ENCODE measurements at regions not wholly inside any gene's neighbourhood (a gene's known extent, or its start where the extent isn't known, plus 50 kb on each side); places are given as distances from the start of the nearest gene placed in this dataset.
"Not testable (repeated sequence)": the region's sequence is repeated elsewhere in the genome, so short reads cannot be mapped to it uniquely, and the experiment has no call there.

GRCh38 chr16:87150681-87151280 lies 166.4 kb downstream of the C16orf95 start:
- DNase-seq (ENCODE audit: low read depth in 2 of 3, low spot score in 2 of 3) = no peak

GRCh38 chr16:87152221-87152755 lies 164.9 kb downstream of the C16orf95 start:
- no peak for DNase-seq (ENCODE audit: low read depth in 2 of 3, low spot score in 2 of 3)

- no peak for DNase-seq (ENCODE audit: low read depth in 2 of 3, low spot score in 2 of 3)
Observed at GRCh38 chr16:87153326-87153725, 163.9 kb downstream of the C16orf95 start.

GRCh38 chr16:87155315-87155714 lies 161.9 kb downstream of the C16orf95 start:
- not testable (repeated sequence) for DNase-seq (ENCODE audit: low read depth in 2 of 3, low spot score in 2 of 3)

GRCh38 chr16:87156195-87156594 lies 161.0 kb downstream of the C16orf95 start:
- DNase-seq (ENCODE audit: low read depth in 2 of 3, low spot score in 2 of 3) = no peak

GRCh38 chr16:87160234-87160636 lies 157.0 kb downstream of the C16orf95 start:
- DNase-seq (ENCODE audit: low read depth in 2 of 3, low spot score in 2 of 3) = no peak

GRCh38 chr16:87160701-87161337 lies 156.4 kb downstream of the C16orf95 start:
- no peak for DNase-seq (ENCODE audit: low read depth in 2 of 3, low spot score in 2 of 3)

- DNase-seq (ENCODE audit: low read depth in 2 of 3, low spot score in 2 of 3) = not testable (repeated sequence)
Observed at GRCh38 chr16:87161410-87161809, 155.8 kb downstream of the C16orf95 start.

GRCh38 chr16:87161822-87162676 lies 155.1 kb downstream of the C16orf95 start:
- peak in 1 of 3 donors; percentile 29 for DNase-seq (ENCODE audit: low read depth in 2 of 3, low spot score in 2 of 3)

- not testable (repeated sequence) for DNase-seq (ENCODE audit: low read depth in 2 of 3, low spot score in 2 of 3)
Observed at GRCh38 chr16:87162799-87163198, 154.4 kb downstream of the C16orf95 start.

GRCh38 chr16:87163637-87164036 lies 153.6 kb downstream of the C16orf95 start:
- no peak for DNase-seq (ENCODE audit: low read depth in 2 of 3, low spot score in 2 of 3)

GRCh38 chr16:87165151-87165550 lies 152.0 kb downstream of the C16orf95 start:
- DNase-seq (ENCODE audit: low read depth in 2 of 3, low spot score in 2 of 3) = no peak

- no peak for DNase-seq (ENCODE audit: low read depth in 2 of 3, low spot score in 2 of 3)
Observed at GRCh38 chr16:87165885-87166284, 151.3 kb downstream of the C16orf95 start.

GRCh38 chr16:87166321-87166720 lies 150.9 kb downstream of the C16orf95 start:
- no peak for DNase-seq (ENCODE audit: low read depth in 2 of 3, low spot score in 2 of 3)

- no peak for DNase-seq (ENCODE audit: low read depth in 2 of 3, low spot score in 2 of 3)
Observed at GRCh38 chr16:87166934-87167333, 150.3 kb downstream of the C16orf95 start.

GRCh38 chr16:87169509-87169995 lies 147.6 kb downstream of the C16orf95 start:
- DNase-seq (ENCODE audit: low read depth in 2 of 3, low spot score in 2 of 3) = no peak

GRCh38 chr16:87170310-87170709 lies 146.9 kb downstream of the C16orf95 start:
- DNase-seq (ENCODE audit: low read depth in 2 of 3, low spot score in 2 of 3) = no peak

- DNase-seq (ENCODE audit: low read depth in 2 of 3, low spot score in 2 of 3) = no peak
Observed at GRCh38 chr16:87171723-87172122, 145.5 kb downstream of the C16orf95 start.

GRCh38 chr16:87172632-87173031 lies 144.6 kb downstream of the C16orf95 start:
- DNase-seq (ENCODE audit: low read depth in 2 of 3, low spot score in 2 of 3) = no peak

- DNase-seq (ENCODE audit: low read depth in 2 of 3, low spot score in 2 of 3) = no peak
Observed at GRCh38 chr16:87173294-87173893, 143.8 kb downstream of the C16orf95 start.

- DNase-seq (ENCODE audit: low read depth in 2 of 3, low spot score in 2 of 3) = no peak
Observed at GRCh38 chr16:87174061-87174460, 143.1 kb downstream of the C16orf95 start.
